H1 (cell line): ENCODE measurements at regions not wholly inside any gene's neighbourhood (a gene's known extent, or its start where the extent isn't known, plus 50 kb on each side); places are given as distances from the start of the nearest gene placed in this dataset.

Experiments
- CTCF ChIA-PET: fragments of 300-600 bp; sonication (Branson Sonifier 250); formaldehyde crosslinking; loops from one replicate; lab custom pipeline; 2021; ENCODE audit not compliant: partially characterized antibody; lab: Charles Lee
- POLR2A ChIA-PET: fragments of 300-600 bp; sonication (Branson Sonifier 250); formaldehyde crosslinking; loops from one replicate; lab custom pipeline; 2021; ENCODE audit warnings: inconsistent platforms; ENCODE audit not compliant: partially characterized antibody; lab: Charles Lee
- DNase-seq, 2 experiments: peaks; one replicate each; pipeline versions ENCODE4 v3.0.0 to v3.0.0-alpha.2; 2010 to 2022; ENCODE audit warnings: low spot score in 2 of 2, low read depth in 1 of 2, mixed read lengths in 1 of 2
- FAIRE-seq: peaks from 2 replicates; lab custom pipeline; 2011; peaks lifted over from hg19 to GRCh38; lab: Jason Lieb, UNC
- H2AFZ ChIP-seq: 2 replicates; pipeline ENCODE4 v1.8.1; 2012; ENCODE audit warnings: low read length, inconsistent platforms
- H2AK5ac ChIP-seq: 2 replicates; pipeline ENCODE4 v1.6.1; 2013; ENCODE audit warnings: low read depth, low read length
- H2BK120ac ChIP-seq: replicated peaks from 2 replicates; pipeline ENCODE3; 2013; ENCODE audit warnings: low read depth, low read length, inconsistent platforms
- H2BK12ac ChIP-seq: 2 replicates; pipeline ENCODE4 v1.6.1; 2013; ENCODE audit warnings: low read depth, low read length
- H2BK15ac ChIP-seq: 2 replicates; pipeline ENCODE4 v1.6.1; 2013; ENCODE audit warnings: low read length
- H2BK20ac ChIP-seq: 2 replicates; pipeline ENCODE4 v1.6.1; 2013; ENCODE audit warnings: low read length
- H2BK5ac ChIP-seq: 2 replicates; pipeline ENCODE4 v1.6.1; 2013; ENCODE audit warnings: low read depth, low read length
- H3K14ac ChIP-seq: 2 replicates; pipeline ENCODE4 v1.6.1; 2013; ENCODE audit warnings: inconsistent platforms; ENCODE audit not compliant: insufficient read length
- H3K18ac ChIP-seq: 2 replicates; pipeline ENCODE4 v1.6.1; 2013; ENCODE audit warnings: low read length; ENCODE audit errors: extremely low read depth
- H3K23ac ChIP-seq: 2 replicates; pipeline ENCODE4 v1.6.1; 2013; ENCODE audit warnings: inconsistent platforms; ENCODE audit not compliant: insufficient read length
- H3K23me2 ChIP-seq: 2 replicates; pipeline ENCODE4 v1.6.1; 2013; ENCODE audit warnings: low read depth, low read length
- H3K27ac ChIP-seq: 2 replicates; pipeline ENCODE4 v1.6.1; 2011; ENCODE audit warnings: low read depth, low read length, inconsistent platforms
- H3K27me3 ChIP-seq, 4 experiments: replicated peaks in 1 of 4; 1 replicate in 1 of 4; 2 replicates in 3 of 4; pipeline versions ENCODE4 v1.6.1 to v1.8.1; 2011 to 2013; ENCODE audit warnings: low read length in 3 of 4, mild to moderate bottlenecking in 3 of 4, inconsistent platforms in 2 of 4, mixed read lengths in 2 of 4, moderate library complexity in 1 of 4; ENCODE audit not compliant: control insufficient read depth in 3 of 4, insufficient read depth in 3 of 4; ENCODE audit errors: extremely low read depth in 1 of 4
- H3K36me3 ChIP-seq, 4 experiments: 2 replicates each; pipeline versions ENCODE4 v1.6.1 to v1.8.1; 2011 to 2013; ENCODE audit warnings: mild to moderate bottlenecking in 4 of 4, low read length in 3 of 4, moderate library complexity in 2 of 4, control low read depth in 1 of 4, inconsistent platforms in 1 of 4; ENCODE audit not compliant: insufficient read depth in 4 of 4, control insufficient read depth in 2 of 4
- H3K4ac ChIP-seq: replicated peaks from 2 replicates; pipeline ENCODE3; 2013; ENCODE audit warnings: low read length, low read depth, mixed read lengths, inconsistent platforms; ENCODE audit not compliant: insufficient read length
- H3K4me1 ChIP-seq, 4 experiments: replicated peaks in 1 of 4; 1 replicate in 1 of 4; 2 replicates in 3 of 4; pipeline versions ENCODE4 v1.6.1 to v1.8.1; 2011 to 2013; ENCODE audit warnings: low read length in 3 of 4, inconsistent platforms in 2 of 4, mixed read lengths in 1 of 4; ENCODE audit not compliant: insufficient read depth in 4 of 4, control insufficient read depth in 3 of 4
- H3K4me2 ChIP-seq, 2 experiments: 2 replicates each; pipeline versions ENCODE4 v1.6.1 to v1.8.1; 2011 to 2013; ENCODE audit warnings: low read depth in 2 of 2, low read length in 2 of 2, control low read depth in 1 of 2, inconsistent platforms in 1 of 2, mild to moderate bottlenecking in 1 of 2; ENCODE audit not compliant: insufficient read depth in 1 of 2
- H3K4me3 ChIP-seq, 4 experiments: fragments of 200-600, 300-600 bp in 1 of 4; sonication (generic), shearing (Covaris generic), sonication (Bioruptor Twin) in 1 of 4; 2 replicates each; pipeline versions ENCODE4 v1.5.1 to v1.8.1; 2011 to 2016; ENCODE audit warnings: low read length in 4 of 4, low read depth in 3 of 4, control low read depth in 2 of 4, inconsistent platforms in 2 of 4, mild to moderate bottlenecking in 2 of 4, mixed read lengths in 1 of 4, moderate library complexity in 1 of 4; ENCODE audit not compliant: insufficient read depth in 2 of 4; ENCODE audit errors: extremely low read depth in 1 of 4
- H3K56ac ChIP-seq: replicated peaks from 2 replicates; pipeline ENCODE3; 2013; ENCODE audit warnings: low read depth, mild to moderate bottlenecking, mixed read lengths, low read length, inconsistent platforms; ENCODE audit not compliant: insufficient read length
- H3K79me1 ChIP-seq: 2 replicates; pipeline ENCODE4 v1.6.1; 2013; ENCODE audit warnings: low read depth, low read length, control low read depth
- H3K79me2 ChIP-seq, 2 experiments: 2 replicates each; pipeline versions ENCODE4 v1.6.1 to v1.8.1; 2012 to 2013; ENCODE audit warnings: low read length in 2 of 2, mild to moderate bottlenecking in 2 of 2, inconsistent platforms in 1 of 2; ENCODE audit not compliant: insufficient read depth in 2 of 2, control insufficient read depth in 1 of 2
- H3K9ac ChIP-seq, 4 experiments: replicated peaks in 1 of 4; 1 replicate in 1 of 4; 2 replicates in 3 of 4; pipeline versions ENCODE4 v1.6.1 to v1.8.1; 2011 to 2013; ENCODE audit warnings: low read depth in 3 of 4, low read length in 3 of 4, control low read depth in 2 of 4, mild to moderate bottlenecking in 2 of 4, moderate library complexity in 2 of 4, inconsistent platforms in 1 of 4; ENCODE audit errors: extremely low read depth in 1 of 4
- H3K9me3 ChIP-seq, 2 experiments: 2 replicates each; pipeline versions ENCODE4 v1.6.1 to v1.8.1; 2012 to 2013; ENCODE audit warnings: mild to moderate bottlenecking in 2 of 2, moderate library complexity in 2 of 2, control low read depth in 1 of 2, inconsistent platforms in 1 of 2, low read depth in 1 of 2, low read length in 1 of 2, mixed read lengths in 1 of 2; ENCODE audit not compliant: insufficient read depth in 2 of 2
- H4K20me1 ChIP-seq, 2 experiments: replicated peaks in 1 of 2; 2 replicates each; pipeline versions ENCODE3 to v1.8.1; 2011 to 2013; ENCODE audit warnings: inconsistent platforms in 2 of 2, low read length in 2 of 2, mild to moderate bottlenecking in 1 of 2; ENCODE audit not compliant: insufficient read depth in 2 of 2, control insufficient read depth in 1 of 2
- H4K5ac ChIP-seq: 2 replicates; pipeline ENCODE4 v1.6.1; 2013; ENCODE audit warnings: low read length, low read depth, mixed read lengths, inconsistent platforms; ENCODE audit not compliant: insufficient read length
- H4K8ac ChIP-seq: 2 replicates; pipeline ENCODE4 v1.8.0; 2013; ENCODE audit warnings: mild to moderate bottlenecking, moderate library complexity, low read length, inconsistent platforms; ENCODE audit not compliant: insufficient read depth; ENCODE audit errors: extremely low read depth
- H4K91ac ChIP-seq: replicated peaks from 2 replicates; pipeline ENCODE3; 2013; ENCODE audit warnings: low read length, mixed read lengths, inconsistent platforms; ENCODE audit not compliant: insufficient read length
- ATF2 ChIP-seq: IDR thresholded peaks from 2 replicates; pipeline ENCODE4 v1.6.1; 2012; ENCODE audit warnings: low read length, inconsistent platforms
- BRCA1 ChIP-seq: IDR thresholded peaks from 2 replicates; pipeline ENCODE4 v1.6.1; 2012; ENCODE audit warnings: low read depth, low read length, improper control_type of control experiment
- CEBPB ChIP-seq: IDR thresholded peaks from 2 replicates; pipeline ENCODE4 v1.6.1; 2012; ENCODE audit warnings: low read depth, low read length
- EZH2 ChIP-seq: fragments of 200-600 bp; sonication (generic); IDR thresholded peaks from 2 replicates; pipeline ENCODE4 v1.7.1; 2012; ENCODE audit warnings: low read depth, mild to moderate bottlenecking, moderate library complexity, low read length, inconsistent platforms; ENCODE audit not compliant: severe bottlenecking
- FOSL1 ChIP-seq: IDR thresholded peaks from 2 replicates; pipeline ENCODE4 v1.6.1; 2011; ENCODE audit warnings: mild to moderate bottlenecking, low read depth, low read length, moderate library complexity; ENCODE audit not compliant: insufficient read depth
- HDAC6 ChIP-seq: IDR thresholded peaks from one replicate; pipeline ENCODE4 v1.7.1; 2012; ENCODE audit warnings: low read depth, mild to moderate bottlenecking, inconsistent platforms, low read length, moderate library complexity
- NANOG ChIP-seq: IDR thresholded peaks from 2 replicates; pipeline ENCODE4 v1.6.1; 2011; ENCODE audit warnings: low read length, low read depth, mild to moderate bottlenecking, inconsistent platforms; ENCODE audit not compliant: insufficient read depth, poor library complexity, severe bottlenecking
- POLR2A ChIP-seq, 2 experiments: IDR thresholded peaks; 1 replicate in 1 of 2; 2 replicates in 1 of 2; pipeline ENCODE4 v1.6.1; 2011; ENCODE audit warnings: low read depth in 2 of 2, low read length in 2 of 2, mild to moderate bottlenecking in 2 of 2; ENCODE audit errors: control extremely low read depth in 1 of 2
- POLR2AphosphoS5 ChIP-seq: IDR thresholded peaks from 2 replicates; pipeline ENCODE4 v1.6.1; 2011; ENCODE audit warnings: low read depth, low read length
- RBBP5 ChIP-seq: IDR thresholded peaks from 2 replicates; pipeline ENCODE4 v1.7.1; 2012; ENCODE audit warnings: low read depth, mild to moderate bottlenecking, inconsistent platforms, low read length, moderate library complexity, borderline replicate concordance
- RXRA ChIP-seq: IDR thresholded peaks from 2 replicates; pipeline ENCODE4 v1.6.1; 2011; ENCODE audit warnings: low read depth, mild to moderate bottlenecking, low read length, moderate library complexity; ENCODE audit not compliant: insufficient read depth
- SP2 ChIP-seq: IDR thresholded peaks from 2 replicates; pipeline ENCODE4 v1.6.1; 2012; ENCODE audit warnings: mild to moderate bottlenecking, low read length, inconsistent platforms
- SP4 ChIP-seq: IDR thresholded peaks from 2 replicates; pipeline ENCODE4 v1.6.1; 2012; ENCODE audit warnings: low read length, inconsistent platforms
- TCF12 ChIP-seq: IDR thresholded peaks from 2 replicates; pipeline ENCODE4 v1.6.1; 2011; ENCODE audit warnings: low read depth, mild to moderate bottlenecking, low read length
- WGBS, 2 experiments: shearing (Covaris generic) in 1 of 2; methylation state at CpG; one replicate each; pipeline versions ENCODE4 v1.1.6 to v1.1.7; 2013 to 2015; ENCODE audit warnings: low lambda C conversion rate in 2 of 2, mixed read lengths in 2 of 2, inconsistent platforms in 1 of 2, low coverage in 1 of 2, missing lambda C conversion rate in 1 of 2; ENCODE audit not compliant: insufficient replicate concordance in 2 of 2, insufficient coverage in 1 of 2, insufficient read length in 1 of 2; ENCODE audit errors: extremely low coverage in 1 of 2, missing lambda C conversion rate in 1 of 2; 5-methylcytosine and 5-hydroxymethylcytosine counted together

DNA sequence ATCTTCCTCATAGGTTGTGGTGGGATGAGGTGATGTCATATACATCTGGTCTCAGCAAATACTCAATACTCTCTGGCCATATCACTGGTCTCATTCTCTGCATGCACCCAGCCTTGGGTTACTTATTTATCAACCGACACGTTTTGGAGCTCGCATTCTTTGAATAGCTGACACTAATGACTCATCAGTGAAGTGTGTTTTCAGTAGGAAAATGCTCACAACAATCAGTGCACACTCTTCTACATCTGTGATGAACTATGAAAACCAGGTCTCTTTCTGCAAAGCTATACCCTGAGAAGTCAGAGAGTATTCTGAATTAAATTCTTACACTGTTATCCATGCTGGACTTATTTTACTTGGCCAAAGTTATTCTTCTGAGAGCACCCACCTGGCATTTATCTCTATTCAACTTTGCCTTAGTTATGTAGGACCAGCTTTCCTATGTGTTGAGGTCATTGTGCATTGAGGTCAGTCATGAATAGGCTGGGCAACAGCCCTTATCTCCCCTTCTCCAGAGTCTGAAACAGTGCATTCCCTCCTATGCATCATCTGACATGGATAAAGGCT lies 58.7 kb upstream of the DHX15 start:
- FAIRE-seq: no peak
- no peak overlapping the region for H3K9ac ChIP-seq
- H3K23ac ChIP-seq: no peak overlapping the region
- no peak overlapping the region for H2BK12ac ChIP-seq
- ChIA-PET CTCF (interaction anchor here (1.3 to 1.5 kb wide), 2 partner anchors 8 to 93 kb away, joined by 3 read pairs; no protein-coding TSS in a partner anchor), POLR2A (interaction anchor here (0.6 to 1.9 kb wide), 2 partner anchors 19 to 29 kb away, joined by 3 to 8 read pairs; no protein-coding TSS in a partner anchor)
- no peak overlapping the region for H3K4me2 ChIP-seq
- H3K4me3 ChIP-seq: no peak overlapping the region
- H3K9me3 ChIP-seq: no peaks in the 10 kb centered on the region
- H3K14ac ChIP-seq: no peak overlapping the region
- no peak overlapping the region for H2AK5ac ChIP-seq
- H2BK5ac ChIP-seq: no peak overlapping the region
- H2BK120ac ChIP-seq: no peak overlapping the region
- no peaks in the 10 kb centered on the region for H3K36me3 ChIP-seq
- DNase-seq: no peak
- no peak overlapping the region for H3K18ac ChIP-seq
- no peak overlapping the region for H3K56ac ChIP-seq
- no peak overlapping the region for H3K4ac ChIP-seq
- H2BK20ac ChIP-seq: no peak overlapping the region
- no peaks in the 10 kb centered on the region for H4K20me1 ChIP-seq
- H3K4me1 ChIP-seq: no peaks in the 10 kb centered on the region
- H4K8ac ChIP-seq: no peak overlapping the region
- no peak overlapping the region for H4K91ac ChIP-seq
- H3K27ac ChIP-seq: no peak overlapping the region
- H4K5ac ChIP-seq: no peak overlapping the region
- no peaks in the 10 kb centered on the region for H3K79me2 ChIP-seq
- WGBS, 2 experiments: 63% methylated on average over 3 of the region's 3 CpGs; no CpG with 5 or more reads in 1 of the 2 experiments
- H2AFZ ChIP-seq: no peak overlapping the region
- H3K27me3 ChIP-seq: no peaks in the 10 kb centered on the region
- H2BK15ac ChIP-seq: no peak overlapping the region
- no peaks in the 10 kb centered on the region for H3K23me2 ChIP-seq
- no peaks in the 10 kb centered on the region for H3K79me1 ChIP-seq
- TF ChIP-seq SP4 (no peak), RBBP5 (no peak), CEBPB (no peak), POLR2AphosphoS5 (no peak), FOSL1 (no peak), HDAC6 (no peak), TCF12 (no peak), RXRA (no peak), EZH2 (no peak), BRCA1 (no peak), NANOG (no peak), POLR2A (IDR thresholded peaks at IDR 0.05; ENCODE audit: control extremely low read depth in 1 of 2, low read depth in 2 of 2, low read length in 2 of 2) (no peak), SP2 (no peak), ATF2 (no peak)
